ENCODE measurements at regions not wholly inside any gene's neighbourhood (a gene's known extent, or its start where the extent isn't known, plus 50 kb on each side); places are given as distances from the start of the nearest gene placed in this dataset.

- TF ChIP-seq PPARA (CRISPR knock-in tag; IDR thresholded peaks at IDR 0.05; ENCODE audit: borderline replicate concordance) (no peak), CSDC2 (CRISPR knock-in tag; IDR thresholded peaks at IDR 0.05) (no peak), OSR1 (CRISPR knock-in tag; IDR thresholded peaks at IDR 0.05) (no peak), ZNF8 (CRISPR knock-in tag; IDR thresholded peaks at IDR 0.05) (no peak), ZFP3 (CRISPR knock-in tag; IDR thresholded peaks at IDR 0.05) (no peak), RARB (CRISPR knock-in tag; IDR thresholded peaks at IDR 0.05) (no peak)
Measured at GRCh38 chr5:18403141-18403540, 768.9 kb downstream of the TAF11L14 start (continued).

GRCh38 chr5:18403941-18404438 lies 769.7 kb downstream of the TAF11L14 start:
- no peak for TF ChIP-seq RARB (CRISPR knock-in tag; IDR thresholded peaks at IDR 0.05)
- no peak for TF ChIP-seq TCF4 (CRISPR knock-in tag; IDR thresholded peaks at IDR 0.05; ENCODE audit: borderline replicate concordance)
- no peak for TF ChIP-seq PPARA (CRISPR knock-in tag; IDR thresholded peaks at IDR 0.05; ENCODE audit: borderline replicate concordance)
- no peak for TF ChIP-seq TOX (CRISPR knock-in tag; IDR thresholded peaks at IDR 0.05; ENCODE audit: borderline replicate concordance)
- no peak for TF ChIP-seq ZFP30 (CRISPR knock-in tag; IDR thresholded peaks at IDR 0.05)
- no peak for TF ChIP-seq BACH2 (CRISPR knock-in tag; IDR thresholded peaks at IDR 0.05; ENCODE audit: borderline replicate concordance)
- ATAC-seq: no peak

GRCh38 chr5:18420711-18421110 lies 786.5 kb downstream of the TAF11L14 start:
- ATAC-seq: no peak
- TF ChIP-seq ISL1 (CRISPR knock-in tag; IDR thresholded peaks at IDR 0.05) (no peak), ZFP3 (CRISPR knock-in tag; IDR thresholded peaks at IDR 0.05) (no peak), SNAI2 (CRISPR knock-in tag; IDR thresholded peaks at IDR 0.05) (no peak), ZC3H10 (CRISPR knock-in tag; IDR thresholded peaks at IDR 0.05) (no peak), CSDC2 (CRISPR knock-in tag; IDR thresholded peaks at IDR 0.05) (no peak), TOX (CRISPR knock-in tag; IDR thresholded peaks at IDR 0.05; ENCODE audit: borderline replicate concordance) (no peak), CREB5 (CRISPR knock-in tag; IDR thresholded peaks at IDR 0.05; ENCODE audit: low read depth) (no peak), TCF4 (CRISPR knock-in tag; IDR thresholded peaks at IDR 0.05; ENCODE audit: borderline replicate concordance) (no peak)

- no peak for TF ChIP-seq CREB5 (CRISPR knock-in tag; IDR thresholded peaks at IDR 0.05; ENCODE audit: low read depth)
- no peak for TF ChIP-seq ZNF70 (CRISPR knock-in tag; IDR thresholded peaks at IDR 0.05)
- TF ChIP-seq TSHZ2 (CRISPR knock-in tag; IDR thresholded peaks at IDR 0.05): no peak
- TF ChIP-seq ISL1 (CRISPR knock-in tag; IDR thresholded peaks at IDR 0.05): no peak
- no peak for TF ChIP-seq ZFP30 (CRISPR knock-in tag; IDR thresholded peaks at IDR 0.05)
- TF ChIP-seq GLIS3 (CRISPR knock-in tag; IDR thresholded peaks at IDR 0.05): no peak
- no peak for TF ChIP-seq TCF4 (CRISPR knock-in tag; IDR thresholded peaks at IDR 0.05; ENCODE audit: borderline replicate concordance)
- TF ChIP-seq ARNTL (CRISPR knock-in tag; IDR thresholded peaks at IDR 0.05; ENCODE audit: borderline replicate concordance, low read depth): no peak
- TF ChIP-seq POU6F1 (CRISPR knock-in tag; IDR thresholded peaks at IDR 0.05; ENCODE audit: borderline replicate concordance, low read depth): no peak
- no peak for TF ChIP-seq ZNF565 (CRISPR knock-in tag; conservative IDR thresholded peaks at IDR 0.05; ENCODE audit: low read depth)
- TF ChIP-seq CSRNP3 (CRISPR knock-in tag; IDR thresholded peaks at IDR 0.05): no peak
- TF ChIP-seq PATZ1 (CRISPR knock-in tag; IDR thresholded peaks at IDR 0.05; ENCODE audit: borderline replicate concordance): no peak
- TF ChIP-seq ZC3H10 (CRISPR knock-in tag; IDR thresholded peaks at IDR 0.05): no peak
- no peak for TF ChIP-seq BACH2 (CRISPR knock-in tag; IDR thresholded peaks at IDR 0.05; ENCODE audit: borderline replicate concordance)
- TF ChIP-seq TOX (CRISPR knock-in tag; IDR thresholded peaks at IDR 0.05; ENCODE audit: borderline replicate concordance): no peak
- ATAC-seq: no peak
Measured at GRCh38 chr5:18433336-18433735, 799.1 kb downstream of the TAF11L14 start.
